H9 (cell line): ENCODE measurements at regions not wholly inside any gene's neighbourhood (a gene's known extent, or its start where the extent isn't known, plus 50 kb on each side); places are given as distances from the start of the nearest gene placed in this dataset.

Experiments
- DNase-seq: peaks from one replicate; pipeline ENCODE4 v3.0.0-alpha.2; 2017
- H2AFZ ChIP-seq: one replicate; pipeline ENCODE4 v1.6.1; 2013; ENCODE audit warnings: mild to moderate bottlenecking, low read length, control low read depth, moderate library complexity
- H2AK5ac ChIP-seq: 2 replicates; pipeline ENCODE4 v1.6.1; 2013; ENCODE audit warnings: low read length, control low read depth, mixed read lengths; ENCODE audit not compliant: insufficient read length
- H2BK120ac ChIP-seq: one replicate; pipeline ENCODE4 v1.6.1; 2013; ENCODE audit warnings: low read depth, mild to moderate bottlenecking, low read length, control low read depth, inconsistent platforms; ENCODE audit not compliant: poor library complexity, severe bottlenecking
- H2BK12ac ChIP-seq: 2 replicates; pipeline ENCODE4 v1.6.1; 2013; ENCODE audit warnings: low read length, control low read depth, mixed read lengths, low read depth; ENCODE audit not compliant: insufficient read length
- H2BK15ac ChIP-seq: 2 replicates; pipeline ENCODE4 v1.6.1; 2013; ENCODE audit warnings: low read depth, low read length, control low read depth
- H2BK20ac ChIP-seq: one replicate; pipeline ENCODE4 v1.6.1; 2013; ENCODE audit warnings: low read depth, mild to moderate bottlenecking, low read length, control low read depth, inconsistent platforms; ENCODE audit not compliant: poor library complexity, severe bottlenecking
- H2BK5ac ChIP-seq: 2 replicates; pipeline ENCODE4 v1.6.1; 2013; ENCODE audit warnings: low read length, control low read depth, mixed read lengths; ENCODE audit not compliant: insufficient read length
- H3K14ac ChIP-seq: 2 replicates; pipeline ENCODE4 v1.6.1; 2013; ENCODE audit warnings: low read length, control low read depth; ENCODE audit not compliant: insufficient read depth
- H3K18ac ChIP-seq: 2 replicates; pipeline ENCODE4 v1.6.1; 2013; ENCODE audit warnings: low read depth, mild to moderate bottlenecking, mixed read lengths, low read length, control low read depth; ENCODE audit not compliant: insufficient read length
- H3K23ac ChIP-seq: 2 replicates; pipeline ENCODE4 v1.6.1; 2013; ENCODE audit warnings: low read length, control low read depth, mixed read lengths, low read depth; ENCODE audit not compliant: insufficient read length
- H3K23me2 ChIP-seq: 2 replicates; pipeline ENCODE4 v1.6.1; 2013; ENCODE audit warnings: low read depth, mild to moderate bottlenecking, mixed read lengths, low read length, control low read depth; ENCODE audit not compliant: insufficient read length, poor library complexity, severe bottlenecking
- H3K27ac ChIP-seq: 2 replicates; pipeline ENCODE4 v1.5.1; 2013; ENCODE audit warnings: low read length, control low read depth, mixed read lengths, low read depth; ENCODE audit not compliant: insufficient read length
- H3K27me3 ChIP-seq: 2 replicates; pipeline ENCODE4 v1.6.1; 2013; ENCODE audit warnings: low read length, control low read depth, inconsistent platforms; ENCODE audit not compliant: insufficient read depth
- H3K4ac ChIP-seq: 2 replicates; pipeline ENCODE4 v1.6.1; 2013; ENCODE audit warnings: low read depth, mild to moderate bottlenecking, control low read depth, inconsistent platforms, low read length, moderate library complexity
- H3K4me1 ChIP-seq: 2 replicates; pipeline ENCODE4 v1.6.1; 2013; ENCODE audit warnings: low read length, control low read depth, inconsistent platforms; ENCODE audit not compliant: insufficient read depth
- H3K4me2 ChIP-seq: 2 replicates; pipeline ENCODE4 v1.6.1; 2013; ENCODE audit warnings: low read length, control low read depth, mixed read lengths; ENCODE audit not compliant: insufficient read length, insufficient read depth
- H3K56ac ChIP-seq: 2 replicates; pipeline ENCODE4 v1.6.1; 2013; ENCODE audit warnings: low read depth, mild to moderate bottlenecking, mixed read lengths, low read length, control low read depth; ENCODE audit not compliant: insufficient read length
- H3K79me1 ChIP-seq: 2 replicates; pipeline ENCODE4 v1.6.1; 2013; ENCODE audit warnings: low read depth, mild to moderate bottlenecking, moderate library complexity, low read length, control low read depth, inconsistent platforms; ENCODE audit not compliant: insufficient read depth, poor library complexity, severe bottlenecking
- H3K79me2 ChIP-seq: 2 replicates; pipeline ENCODE4 v1.6.1; 2013; ENCODE audit warnings: low read length, control low read depth, inconsistent platforms; ENCODE audit not compliant: insufficient read depth
- H3K9ac ChIP-seq: 2 replicates; pipeline ENCODE4 v1.6.1; 2013; ENCODE audit warnings: low read length, control low read depth, mixed read lengths; ENCODE audit not compliant: insufficient read length; ENCODE audit errors: extremely low read depth
- H3K9me3 ChIP-seq: one replicate; pipeline ENCODE4 v1.6.1; 2013; ENCODE audit warnings: low read depth, low read length, inconsistent platforms; ENCODE audit not compliant: control insufficient read depth
- H3T11ph ChIP-seq: one replicate; pipeline ENCODE4 v1.6.1; 2013; ENCODE audit warnings: mild to moderate bottlenecking, low read length, control low read depth, inconsistent platforms
- H4K20me1 ChIP-seq: one replicate; pipeline ENCODE4 v1.6.1; 2013; ENCODE audit not compliant: control insufficient read depth, insufficient read length, insufficient read depth
- H4K5ac ChIP-seq: 2 replicates; pipeline ENCODE4 v1.6.1; 2013; ENCODE audit warnings: low read depth, mild to moderate bottlenecking, mixed read lengths, low read length, control low read depth; ENCODE audit not compliant: insufficient read length
- H4K8ac ChIP-seq: replicated peaks from 2 replicates; pipeline ENCODE4 v1.6.1; 2013; ENCODE audit warnings: low read length, control low read depth, mixed read lengths, low read depth; ENCODE audit not compliant: insufficient read length
- H4K91ac ChIP-seq: 2 replicates; pipeline ENCODE4 v1.6.1; 2013; ENCODE audit warnings: low read depth, mild to moderate bottlenecking, moderate library complexity, mixed read lengths, low read length, control low read depth; ENCODE audit not compliant: insufficient read length
- H3K27ac Mint-ChIP-seq, 3 experiments: 2 replicates in 2 of 3; 3 replicates in 1 of 3; pipeline ENCODE4 v1.8.0; 2020 to 2021; ENCODE audit warnings: mixed read lengths in 3 of 3, mild to moderate bottlenecking in 1 of 3, moderate library complexity in 1 of 3
- H3K27me3 Mint-ChIP-seq: 2 replicates; pipeline ENCODE4 v1.8.0; 2021; ENCODE audit warnings: low read depth, mild to moderate bottlenecking, moderate library complexity, mixed read lengths
- H3K36me3 Mint-ChIP-seq, 3 experiments: 2 replicates in 2 of 3; 3 replicates in 1 of 3; pipeline ENCODE4 v1.8.0; 2020 to 2021; ENCODE audit warnings: low read depth in 3 of 3, mixed read lengths in 3 of 3; ENCODE audit not compliant: insufficient read depth in 1 of 3
- H3K4me1 Mint-ChIP-seq, 2 experiments: 2 replicates each; pipeline ENCODE4 v1.8.0; 2020; ENCODE audit warnings: mixed read lengths in 2 of 2
- H3K4me3 Mint-ChIP-seq, 2 experiments: 2 replicates in 1 of 2; 3 replicates in 1 of 2; pipeline ENCODE4 v1.8.0; 2020 to 2021; ENCODE audit warnings: mild to moderate bottlenecking in 2 of 2, mixed read lengths in 2 of 2, moderate library complexity in 1 of 2
- H3K9me3 Mint-ChIP-seq, 2 experiments: 2 replicates in 1 of 2; 3 replicates in 1 of 2; pipeline ENCODE4 v1.8.0; 2020; ENCODE audit warnings: mild to moderate bottlenecking in 2 of 2, mixed read lengths in 2 of 2, moderate library complexity in 1 of 2
- WGBS: extraction: QIAGEN DNeasy Blood & Tissue Kit; methylation state at CpG from one replicate; pipeline ENCODE4 v1.1.7; 2013; ENCODE audit warnings: missing lambda C conversion rate, low lambda C conversion rate, mixed read lengths; ENCODE audit not compliant: insufficient read length; ENCODE audit errors: extremely low coverage; 5-methylcytosine and 5-hydroxymethylcytosine counted together
- TF ChIP-seq, protein P1 (sequence below): fragments of 200-600 bp; sonication (generic); conservative IDR thresholded peaks from 3 replicates; pipeline ENCODE4 v1.8.0; 2021; ENCODE audit warnings: antibody characterized with exemption, mild to moderate bottlenecking

DNA sequence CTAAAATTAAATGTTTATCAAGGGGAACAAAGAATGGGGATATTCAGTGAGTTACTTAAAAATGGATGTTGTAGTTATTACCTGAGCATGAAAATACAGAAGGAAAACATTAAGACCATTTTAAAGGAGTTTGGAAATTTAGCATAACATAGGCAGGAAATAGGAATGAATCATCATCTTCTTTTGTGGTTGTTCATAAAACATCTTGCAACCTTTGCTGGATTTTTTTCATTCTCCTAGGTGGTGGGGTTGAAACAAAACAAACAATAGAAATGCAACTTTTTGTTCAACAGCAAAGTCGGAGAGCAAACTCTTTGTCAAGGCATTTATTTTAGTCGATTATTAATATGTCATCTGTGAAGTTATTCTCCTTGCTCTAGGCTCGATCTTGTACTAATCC, 275.1 kb downstream of the IPO8 start:
- WGBS = no CpG with 5 or more reads among the region's 3 CpGs
- Histone ChIP-seq H3K18ac (no peak overlapping the region), H2BK15ac (no peak overlapping the region), H2AK5ac (no peak overlapping the region), H3K14ac (no peak overlapping the region), H2BK12ac (no peak overlapping the region), H3K79me1 (no peaks in the 10 kb centered on the region), H4K20me1 (no peaks in the 10 kb centered on the region), H3K9me3 (peaks cover 7% of the 10 kb centered on the region), H2BK20ac (no peak overlapping the region), H4K8ac (no peak overlapping the region), H3K56ac (no peak overlapping the region), H3K27ac (no peak overlapping the region), H3K79me2 (no peaks in the 10 kb centered on the region), H3T11ph (no peak overlapping the region), H4K91ac (no peak overlapping the region), H2BK5ac (no peak overlapping the region), H3K9ac (no peak overlapping the region), H3K23ac (no peak overlapping the region), H2AFZ (no peak overlapping the region), H3K4me1 (no peaks in the 10 kb centered on the region), H4K5ac (no peak overlapping the region), H2BK120ac (no peak overlapping the region), H3K4ac (no peak overlapping the region), H3K23me2 (no peaks in the 10 kb centered on the region), H3K27me3 (no peaks in the 10 kb centered on the region), H3K4me2 (no peak overlapping the region)
- Mint-ChIP-seq H3K4me3 (no peak overlapping the region), H3K27me3 (no peaks in the 10 kb centered on the region), H3K4me1 (no peaks in the 10 kb centered on the region), H3K36me3 (peaks cover 7 to 15% (median 14%) of the 10 kb centered on the region in 3 experiments), H3K27ac (no peak overlapping the region), H3K9me3 (peaks cover 32 to 41% of the 10 kb centered on the region in 2 experiments)
- DNase-seq = no peak
- TF ChIP-seq, protein P1, sequence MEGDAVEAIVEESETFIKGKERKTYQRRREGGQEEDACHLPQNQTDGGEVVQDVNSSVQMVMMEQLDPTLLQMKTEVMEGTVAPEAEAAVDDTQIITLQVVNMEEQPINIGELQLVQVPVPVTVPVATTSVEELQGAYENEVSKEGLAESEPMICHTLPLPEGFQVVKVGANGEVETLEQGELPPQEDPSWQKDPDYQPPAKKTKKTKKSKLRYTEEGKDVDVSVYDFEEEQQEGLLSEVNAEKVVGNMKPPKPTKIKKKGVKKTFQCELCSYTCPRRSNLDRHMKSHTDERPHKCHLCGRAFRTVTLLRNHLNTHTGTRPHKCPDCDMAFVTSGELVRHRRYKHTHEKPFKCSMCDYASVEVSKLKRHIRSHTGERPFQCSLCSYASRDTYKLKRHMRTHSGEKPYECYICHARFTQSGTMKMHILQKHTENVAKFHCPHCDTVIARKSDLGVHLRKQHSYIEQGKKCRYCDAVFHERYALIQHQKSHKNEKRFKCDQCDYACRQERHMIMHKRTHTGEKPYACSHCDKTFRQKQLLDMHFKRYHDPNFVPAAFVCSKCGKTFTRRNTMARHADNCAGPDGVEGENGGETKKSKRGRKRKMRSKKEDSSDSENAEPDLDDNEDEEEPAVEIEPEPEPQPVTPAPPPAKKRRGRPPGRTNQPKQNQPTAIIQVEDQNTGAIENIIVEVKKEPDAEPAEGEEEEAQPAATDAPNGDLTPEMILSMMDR = no peak
